ENCODE measurements at regions not wholly inside any gene's neighbourhood (a gene's known extent, or its start where the extent isn't known, plus 50 kb on each side); places are given as distances from the start of the nearest gene placed in this dataset.

DNA sequence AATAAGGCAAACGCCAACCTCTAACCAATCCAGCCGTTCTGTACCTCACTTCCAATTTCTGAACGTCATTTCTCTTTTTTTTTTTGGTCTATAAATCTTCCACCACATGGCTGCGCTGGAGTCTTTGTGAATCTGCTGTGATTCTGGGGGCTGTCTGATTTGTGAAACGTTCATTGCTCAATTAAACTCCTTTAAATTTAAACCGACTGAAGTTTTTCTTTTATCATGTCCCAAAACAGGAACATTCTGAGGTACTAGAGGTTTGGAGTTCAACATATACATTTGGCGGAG, 65.5 kb upstream of the BACH1 start:
- no peaks in the 10 kb centered on the region for H3K27me3 ChIP-seq
- TF ChIP-seq, protein P1, sequence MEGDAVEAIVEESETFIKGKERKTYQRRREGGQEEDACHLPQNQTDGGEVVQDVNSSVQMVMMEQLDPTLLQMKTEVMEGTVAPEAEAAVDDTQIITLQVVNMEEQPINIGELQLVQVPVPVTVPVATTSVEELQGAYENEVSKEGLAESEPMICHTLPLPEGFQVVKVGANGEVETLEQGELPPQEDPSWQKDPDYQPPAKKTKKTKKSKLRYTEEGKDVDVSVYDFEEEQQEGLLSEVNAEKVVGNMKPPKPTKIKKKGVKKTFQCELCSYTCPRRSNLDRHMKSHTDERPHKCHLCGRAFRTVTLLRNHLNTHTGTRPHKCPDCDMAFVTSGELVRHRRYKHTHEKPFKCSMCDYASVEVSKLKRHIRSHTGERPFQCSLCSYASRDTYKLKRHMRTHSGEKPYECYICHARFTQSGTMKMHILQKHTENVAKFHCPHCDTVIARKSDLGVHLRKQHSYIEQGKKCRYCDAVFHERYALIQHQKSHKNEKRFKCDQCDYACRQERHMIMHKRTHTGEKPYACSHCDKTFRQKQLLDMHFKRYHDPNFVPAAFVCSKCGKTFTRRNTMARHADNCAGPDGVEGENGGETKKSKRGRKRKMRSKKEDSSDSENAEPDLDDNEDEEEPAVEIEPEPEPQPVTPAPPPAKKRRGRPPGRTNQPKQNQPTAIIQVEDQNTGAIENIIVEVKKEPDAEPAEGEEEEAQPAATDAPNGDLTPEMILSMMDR (IDR thresholded peaks at IDR 0.05), result no peak
- no peak overlapping the region for H3K27ac ChIP-seq
- no peaks in the 10 kb centered on the region for H3K36me3 ChIP-seq
- H3K9me3 ChIP-seq, result no peaks in the 10 kb centered on the region
- WGBS, 5 donors, result 53 to 75% (median 71%) methylated on average over 7 of the region's 7 CpGs
- intact Hi-C loops (cut with DNase I; ENCODE audit: low total_unique reads), result no loop called here
- no peak overlapping the region for H3K4me3 ChIP-seq
- no peak for DNase-seq
- peaks cover 3 to 19% (median 10%) of the 10 kb centered on the region in 4 donors for H3K4me1 ChIP-seq

GRCh38 chr21:29233611-29234540, 64.8 kb upstream of the BACH1 start:
- Histone ChIP-seq H3K4me1 (peaks cover 3 to 26% (median 12%) of the 10 kb centered on the region in 4 donors), H3K27me3 (no peaks in the 10 kb centered on the region), H3K9me3 (no peaks in the 10 kb centered on the region), H3K36me3 (no peaks in the 10 kb centered on the region), H3K27ac (no peak overlapping the region), H3K4me3 (no peak overlapping the region)
- intact Hi-C loops (cut with DNase I; ENCODE audit: low total_unique reads), result no loop called here
- 85 to 92% (median 88%) methylated on average over 9 to 11 of the region's 11 CpGs for WGBS, 5 donors
- DNase-seq, result no peak
- TF ChIP-seq, protein P1 (IDR thresholded peaks at IDR 0.05), result no peak
- TF ChIP-seq POLR2AphosphoS5 (IDR thresholded peaks at IDR 0.05), result no peak
- TF ChIP-seq POLR2A (IDR thresholded peaks at IDR 0.05), result no peak
- TF ChIP-seq EP300 (IDR thresholded peaks at IDR 0.05), result no peak

DNA sequence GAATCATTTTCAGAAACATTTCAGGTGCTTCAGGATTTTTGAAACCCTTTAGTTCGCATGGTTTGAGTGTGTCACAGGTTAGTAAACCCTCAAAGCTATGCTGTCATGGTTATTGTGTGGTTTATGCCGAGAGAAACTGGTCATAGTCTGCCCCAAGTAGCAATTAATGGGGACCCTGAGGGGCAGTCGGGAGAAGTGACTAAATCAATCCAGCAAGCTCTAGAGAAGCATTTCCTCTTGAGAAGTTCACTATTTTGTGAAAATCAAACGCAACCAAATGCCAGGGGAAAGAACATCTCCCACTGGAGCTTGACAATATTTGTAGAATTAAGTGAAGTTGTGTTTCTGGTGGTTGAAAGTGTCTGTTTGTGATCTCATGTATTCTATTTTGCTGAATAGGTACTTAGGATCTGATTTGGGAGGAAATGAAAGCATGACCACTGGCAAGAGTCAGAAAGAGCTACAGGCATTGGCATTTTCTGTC, 63.0 kb upstream of the BACH1 start:
- Histone ChIP-seq H3K36me3 (no peaks in the 10 kb centered on the region), H3K4me3 (no peak overlapping the region), H3K4me1 (peaks cover 3 to 29% (median 12%) of the 10 kb centered on the region in 4 donors), H3K27ac (peak overlapping the region in 3 of 5 donors; percentile 8 to 56 (median 27)), H3K27me3 (no peaks in the 10 kb centered on the region), H3K9me3 (no peaks in the 10 kb centered on the region)
- DNase-seq, result no peak
- TF ChIP-seq POLR2A (IDR thresholded peaks at IDR 0.05), result no peak
- no peak for TF ChIP-seq EP300 (IDR thresholded peaks at IDR 0.05)
- TF ChIP-seq POLR2AphosphoS5 (IDR thresholded peaks at IDR 0.05), result no peak
- TF ChIP-seq, protein P1 (IDR thresholded peaks at IDR 0.05), result no peak
- 71 to 83% (median 79%) methylated on average over 4 of the region's 4 CpGs for WGBS, 5 donors
- intact Hi-C loops (cut with DNase I; ENCODE audit: low total_unique reads), result no loop called here

- Histone ChIP-seq H3K9me3 (no peaks in the 10 kb centered on the region), H3K4me3 (no peak overlapping the region), H3K4me1 (peaks cover 3 to 29% (median 12%) of the 10 kb centered on the region in 4 donors), H3K27me3 (no peaks in the 10 kb centered on the region), H3K36me3 (no peaks in the 10 kb centered on the region), H3K27ac (peak overlapping the region in 3 of 5 donors; percentile 26 to 56 (median 27))
- no peak for DNase-seq
- intact Hi-C loops (cut with DNase I; ENCODE audit: low total_unique reads), result no loop called here
- WGBS, 5 donors, result 67 to 94% (median 92%) methylated on average over 2 of the region's 2 CpGs
- TF ChIP-seq POLR2AphosphoS5 (IDR thresholded peaks at IDR 0.05) (no peak), POLR2A (IDR thresholded peaks at IDR 0.05) (no peak), EP300 (IDR thresholded peaks at IDR 0.05) (no peak)
- TF ChIP-seq, protein P1 (IDR thresholded peaks at IDR 0.05), result no peak
Observed at GRCh38 chr21:29236201-29236600, 62.5 kb upstream of the BACH1 start.
